ENCODE measurements at regions not wholly inside any gene's neighbourhood (a gene's known extent, or its start where the extent isn't known, plus 50 kb on each side); places are given as distances from the start of the nearest gene placed in this dataset.
"Not testable (repeated sequence)": the region's sequence is repeated elsewhere in the genome, so short reads cannot be mapped to it uniquely, and the experiment has no call there.

DNA sequence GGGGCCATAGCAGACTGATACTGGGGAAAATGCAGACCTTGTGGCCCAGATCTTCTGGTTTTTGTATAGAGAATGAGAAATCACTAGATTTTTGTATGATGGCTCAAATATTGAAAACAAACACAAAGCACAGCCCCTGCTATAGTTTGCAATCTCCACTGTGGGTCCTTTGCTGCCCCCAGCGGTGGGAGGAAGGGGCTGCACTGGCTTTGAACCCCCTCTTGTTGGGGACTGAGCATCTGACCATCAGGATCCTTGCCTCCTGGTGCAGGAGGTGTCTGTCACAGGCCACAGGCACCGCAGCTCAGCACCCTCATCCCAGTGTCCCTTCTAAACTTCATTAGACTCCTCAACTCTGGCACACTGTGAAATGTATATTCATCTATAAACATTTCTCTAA is 252.3 kb downstream of the BCL2L11 start:
- DNase-seq, result not testable (repeated sequence)

DNA sequence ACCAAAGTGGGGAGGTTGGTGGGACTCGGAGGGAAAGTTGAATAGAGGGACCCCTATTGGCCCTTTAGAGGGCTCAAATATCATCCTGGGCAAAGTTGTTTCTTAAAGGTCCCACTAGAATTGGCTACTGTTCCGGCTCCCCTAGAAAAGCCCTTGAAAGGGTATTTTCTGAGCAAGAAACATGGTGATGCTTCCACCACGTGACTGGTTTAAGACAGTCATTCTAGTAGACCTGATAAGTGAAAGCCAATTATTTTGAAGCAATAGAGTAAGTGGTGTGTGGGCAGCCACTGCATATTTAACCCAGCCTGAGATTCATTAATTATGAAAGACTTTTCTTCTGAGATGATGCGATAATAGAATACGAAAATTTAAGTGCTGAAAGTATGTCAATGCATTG is 253.3 kb downstream of the BCL2L11 start:
- not testable (repeated sequence) for DNase-seq

DNA sequence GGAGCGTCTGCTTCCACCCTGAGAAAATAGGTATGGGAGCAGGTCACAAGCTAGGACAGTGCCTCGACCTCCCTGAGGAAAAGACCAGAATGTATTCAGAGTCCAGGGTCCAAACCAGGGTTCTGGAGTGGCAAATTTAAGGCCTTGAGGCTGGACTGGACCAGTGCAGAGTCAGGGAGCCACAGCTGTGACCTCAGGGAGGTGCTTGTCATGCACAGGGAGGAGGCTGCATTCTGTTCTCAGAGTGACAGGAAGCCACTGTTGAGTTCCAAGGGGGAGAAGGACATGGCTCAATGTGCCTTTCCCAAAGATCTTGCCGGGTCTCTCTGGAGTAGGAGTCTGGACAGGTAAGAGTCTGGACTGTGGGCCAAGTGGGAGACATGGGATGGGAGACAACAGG is 254.0 kb downstream of the BCL2L11 start:
- DNase-seq, result not testable (repeated sequence)

DNA sequence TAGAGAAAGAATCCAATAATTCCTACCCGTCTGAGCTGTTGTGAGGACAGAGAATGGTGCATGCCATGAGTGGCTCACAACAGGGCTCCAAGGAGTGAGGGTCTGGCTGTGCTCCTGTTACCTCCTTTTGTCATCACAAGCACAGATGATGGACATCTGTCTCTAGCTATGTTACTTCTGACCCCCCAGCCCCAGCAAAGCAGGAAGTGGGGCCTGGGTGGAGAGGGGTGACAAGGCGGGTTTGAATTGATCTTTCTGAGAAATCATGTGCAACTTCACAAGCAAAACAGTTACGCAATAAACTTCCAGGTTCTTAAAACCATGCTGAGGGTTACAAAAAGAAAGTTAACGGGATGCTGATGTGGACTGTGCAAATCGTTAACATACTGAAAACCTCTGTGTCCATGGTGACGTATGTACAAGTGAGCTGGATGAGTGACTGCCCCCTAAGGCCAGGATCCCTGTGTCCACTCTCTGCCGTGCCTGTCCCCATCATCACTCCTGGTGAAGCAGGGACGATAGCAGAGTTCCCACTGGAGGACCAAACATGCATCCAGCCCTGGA is 254.7 kb downstream of the BCL2L11 start:
- DNase-seq, result not testable (repeated sequence)

DNA sequence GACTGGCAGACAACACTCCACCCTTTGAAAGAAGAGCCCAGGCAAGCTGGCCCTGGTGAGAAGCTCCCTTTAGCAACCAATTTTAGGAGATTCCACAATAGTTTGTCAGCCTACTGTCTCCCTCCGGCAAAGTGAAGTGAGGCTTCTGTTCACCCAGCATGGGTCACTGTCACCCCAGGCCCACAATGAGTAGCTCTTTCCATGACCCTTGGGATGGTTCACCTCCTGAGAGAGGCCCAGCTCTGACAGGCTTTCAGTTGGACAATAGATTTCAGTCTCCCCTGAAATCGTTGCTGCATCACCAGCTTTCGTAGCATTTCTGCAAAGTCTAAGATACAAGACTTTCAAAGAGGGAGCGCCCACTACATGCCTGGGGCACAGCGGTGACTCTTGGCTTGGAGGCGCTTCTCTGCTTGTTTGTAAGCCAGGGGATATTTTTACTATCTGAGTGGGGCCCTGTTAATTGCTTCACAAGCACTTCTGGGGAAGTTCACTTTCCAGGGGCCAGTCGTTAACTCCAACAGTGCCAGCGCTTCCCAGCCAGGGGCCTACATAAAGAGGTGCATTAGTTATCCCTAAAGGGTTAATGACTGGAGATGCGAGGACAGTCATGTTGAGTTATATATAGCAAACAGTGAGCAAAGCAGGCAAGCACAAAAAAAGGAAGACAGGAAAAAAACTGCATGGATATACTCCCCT is 255.7 kb downstream of the BCL2L11 start:
- DNase-seq, result not testable (repeated sequence)

DNA sequence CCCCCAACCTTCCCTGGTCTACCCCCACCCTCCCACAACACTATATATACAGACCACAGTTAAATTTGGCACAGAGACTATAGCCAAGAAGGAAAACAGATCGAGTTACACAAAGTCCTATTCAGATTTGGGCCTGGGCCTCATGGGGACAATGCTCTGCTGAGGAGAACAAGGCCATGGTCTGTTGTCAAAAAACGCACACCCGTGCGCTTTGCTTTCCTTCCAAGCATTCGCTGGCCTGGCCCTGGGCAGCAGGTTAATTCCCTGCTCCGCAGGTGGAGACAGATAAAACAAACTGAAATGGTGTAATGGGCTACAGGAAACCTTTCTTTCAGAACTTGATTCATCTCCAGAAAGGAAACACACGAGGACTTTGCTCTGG is 256.2 kb downstream of the BCL2L11 start:
- DNase-seq, result not testable (repeated sequence)

DNA sequence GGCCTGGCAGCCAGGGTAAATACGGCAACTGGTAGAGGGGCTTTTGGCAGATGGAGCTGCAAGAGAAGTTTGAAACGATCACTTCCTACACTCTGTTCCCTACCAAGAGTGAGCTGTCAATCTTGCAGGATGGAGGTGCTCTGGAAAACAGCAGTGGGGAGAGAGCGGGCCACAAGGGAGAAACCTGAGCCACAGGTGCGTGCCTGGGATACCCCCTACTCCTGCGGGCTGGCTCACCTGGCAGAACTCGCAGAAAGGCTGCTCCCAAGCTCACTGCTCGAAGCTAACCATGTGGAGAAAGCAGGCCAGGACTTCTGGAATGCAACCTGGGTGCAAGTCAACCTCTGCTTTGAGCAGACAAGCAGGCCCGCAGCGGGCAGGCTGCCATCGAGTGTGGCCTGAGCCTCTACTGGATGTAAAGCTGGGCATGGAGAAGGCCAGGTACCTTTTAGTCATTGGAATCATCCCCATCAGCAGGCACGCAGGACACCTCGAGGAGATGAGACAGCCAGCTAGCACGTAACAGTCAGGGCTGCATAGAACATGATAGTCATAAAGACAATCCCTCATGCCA is 256.8 kb downstream of the BCL2L11 start:
- not testable (repeated sequence) for DNase-seq

DNA sequence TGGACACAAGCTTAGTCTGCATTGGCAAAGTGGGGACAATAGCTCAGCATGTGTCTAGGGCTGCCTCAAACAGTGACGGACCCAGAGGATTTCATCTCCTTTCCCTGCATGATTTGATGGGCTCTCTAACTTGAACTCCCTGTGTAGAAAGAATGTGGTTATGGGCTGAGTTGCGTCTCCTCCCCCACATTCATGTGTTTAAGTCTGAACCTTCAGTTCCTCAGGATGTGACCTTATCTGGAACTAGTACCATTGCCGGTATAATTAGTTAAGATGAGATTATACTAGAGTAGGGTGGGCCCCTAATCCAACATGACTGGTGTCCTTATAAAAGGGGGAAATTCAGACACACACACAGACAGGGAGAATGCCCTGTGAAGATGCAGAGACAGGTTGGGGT is 257.6 kb downstream of the BCL2L11 start:
- DNase-seq, result not testable (repeated sequence)

DNA sequence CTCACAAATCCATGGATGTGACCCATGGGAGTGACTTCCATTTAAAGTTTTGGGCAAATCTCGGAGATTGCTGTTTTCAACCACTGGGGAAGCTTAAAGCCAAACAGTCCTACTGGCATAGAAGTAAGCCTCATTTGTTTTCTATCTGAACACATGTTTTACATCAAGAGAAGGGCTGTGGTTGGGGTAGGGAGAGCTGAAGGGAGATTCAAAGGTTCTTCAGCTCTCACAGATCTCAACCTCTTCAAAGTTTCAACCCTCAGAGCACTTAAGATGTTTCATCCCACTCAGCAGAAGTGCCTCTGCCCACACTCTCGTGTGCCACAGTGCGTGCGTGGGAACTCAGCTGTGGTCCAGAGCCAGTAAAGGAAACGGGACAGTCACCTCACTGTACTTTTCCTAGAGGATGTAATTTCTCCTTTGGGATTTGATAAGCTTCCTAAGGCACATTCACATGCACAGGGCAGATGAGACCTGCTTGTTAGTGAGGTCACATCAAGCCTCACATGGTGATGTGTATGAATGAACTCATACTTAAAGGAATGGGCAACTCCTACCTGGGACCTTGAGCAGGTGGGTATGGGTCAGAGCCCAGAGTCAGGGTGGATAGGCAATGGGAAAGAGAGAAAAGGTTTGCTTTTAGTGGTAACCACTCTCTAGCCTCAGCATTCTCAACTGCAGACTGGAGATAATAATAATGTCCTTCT is 260.2 kb downstream of the BCL2L11 start:
- DNase-seq, result not testable (repeated sequence)

DNA sequence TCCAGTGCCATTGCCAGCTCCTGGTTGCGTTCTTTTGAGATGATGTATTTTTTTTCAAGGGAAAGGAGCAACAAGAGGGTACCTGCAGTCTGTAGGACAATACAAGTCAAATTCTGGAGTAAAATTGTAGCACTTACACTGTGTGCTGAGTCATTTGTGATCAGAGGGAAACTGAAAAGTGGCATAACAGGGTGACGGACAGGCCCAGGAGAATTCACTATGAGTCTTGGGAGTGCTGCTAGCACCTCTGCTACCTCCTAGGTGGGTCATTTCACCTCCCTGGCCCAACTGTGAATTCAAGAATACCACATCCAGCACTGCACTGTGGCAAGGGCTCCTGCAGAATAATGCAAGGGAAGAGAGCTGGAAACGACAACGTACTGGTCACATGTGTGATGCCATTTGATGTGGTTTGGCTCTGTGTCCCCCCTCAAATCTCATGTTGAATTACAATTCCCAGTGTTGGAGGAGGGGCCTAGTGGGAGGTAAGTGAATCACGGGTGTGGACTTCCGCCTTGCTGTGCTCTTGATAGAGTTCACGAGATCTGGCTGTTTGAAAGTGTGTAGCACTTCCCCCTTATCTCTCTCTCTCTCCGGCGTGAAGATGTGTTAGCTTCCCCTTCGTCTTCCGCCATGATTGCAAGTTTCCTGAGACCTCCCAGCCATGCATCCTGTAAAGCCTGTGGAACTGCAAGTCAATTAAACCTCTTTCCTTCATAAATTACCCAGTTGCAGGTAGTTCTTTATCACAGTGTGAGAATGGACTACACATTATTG is 261.0 kb downstream of the BCL2L11 start:
- DNase-seq, result not testable (repeated sequence)

DNA sequence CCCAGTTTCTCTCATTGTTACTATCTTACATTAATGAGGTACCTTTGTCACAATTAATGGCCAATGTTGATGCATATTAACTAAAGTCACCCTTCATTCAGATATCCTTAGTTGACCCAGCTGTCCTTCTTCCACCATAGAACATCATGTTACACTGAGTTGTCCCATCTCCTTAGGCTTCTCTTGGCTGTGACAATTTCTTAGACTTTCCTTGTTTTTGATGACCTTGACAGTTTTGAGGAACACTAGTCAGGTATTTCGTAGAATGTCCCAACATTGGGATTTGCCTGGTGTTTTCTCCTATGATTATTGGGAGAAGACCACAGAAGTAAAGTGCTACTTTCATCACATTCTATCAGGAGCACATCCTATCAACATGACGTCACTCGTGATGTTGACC is 261.8 kb downstream of the BCL2L11 start:
- DNase-seq, result not testable (repeated sequence)

DNA sequence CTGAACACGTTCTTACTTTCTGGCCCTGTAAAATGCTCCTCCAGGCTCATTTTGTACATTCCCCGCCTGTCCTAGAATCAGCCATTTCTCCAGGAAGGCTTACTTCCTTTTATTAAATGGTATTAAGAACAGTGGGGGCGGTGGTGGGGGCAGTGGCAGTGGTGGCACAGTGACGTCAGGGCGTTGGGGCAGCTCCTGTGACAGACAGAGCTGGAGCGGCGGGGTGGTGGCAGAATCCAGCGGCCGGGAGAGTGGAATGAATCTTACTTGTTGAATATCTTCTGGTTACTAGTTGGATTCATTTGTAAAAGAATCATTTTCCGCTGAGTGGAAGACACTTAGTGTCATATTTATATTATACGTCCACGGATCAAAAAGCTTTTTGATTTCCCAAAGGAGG is 262.6 kb downstream of the BCL2L11 start:
- not testable (repeated sequence) for DNase-seq

DNA sequence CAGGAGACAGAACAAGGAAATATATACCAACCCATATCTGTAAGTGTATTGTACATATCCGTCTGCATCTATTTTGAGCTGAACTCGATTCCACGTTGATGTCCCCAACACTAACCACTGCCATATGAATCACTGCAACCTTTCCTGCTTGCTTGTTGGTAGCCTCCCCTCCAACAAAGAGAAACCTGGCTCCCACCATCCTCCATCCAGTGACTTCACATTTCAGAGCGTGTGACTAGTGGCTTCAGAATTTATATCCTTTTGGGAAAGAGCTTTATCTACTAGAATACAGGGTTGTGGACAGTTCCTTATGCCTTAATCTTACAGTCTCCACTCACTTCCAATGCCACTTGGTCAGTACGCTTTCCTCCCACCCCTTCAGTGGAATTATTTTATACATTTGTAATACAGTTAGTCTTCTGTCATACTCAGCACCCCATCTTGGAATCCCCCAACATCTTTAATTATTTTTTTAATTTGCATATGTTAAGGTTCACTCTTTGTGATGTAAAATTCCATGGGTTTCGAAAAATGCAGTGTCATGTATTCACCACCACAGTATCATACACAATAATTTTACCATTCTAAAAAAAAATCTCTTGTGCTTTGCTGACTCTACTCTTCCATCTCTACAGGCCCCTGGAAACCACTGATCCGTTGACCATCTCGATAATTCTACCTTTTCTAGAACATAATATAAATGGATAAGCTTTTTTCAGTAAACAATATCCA is 264.7 kb downstream of the BCL2L11 start:
- DNase-seq, result not testable (repeated sequence)

DNA sequence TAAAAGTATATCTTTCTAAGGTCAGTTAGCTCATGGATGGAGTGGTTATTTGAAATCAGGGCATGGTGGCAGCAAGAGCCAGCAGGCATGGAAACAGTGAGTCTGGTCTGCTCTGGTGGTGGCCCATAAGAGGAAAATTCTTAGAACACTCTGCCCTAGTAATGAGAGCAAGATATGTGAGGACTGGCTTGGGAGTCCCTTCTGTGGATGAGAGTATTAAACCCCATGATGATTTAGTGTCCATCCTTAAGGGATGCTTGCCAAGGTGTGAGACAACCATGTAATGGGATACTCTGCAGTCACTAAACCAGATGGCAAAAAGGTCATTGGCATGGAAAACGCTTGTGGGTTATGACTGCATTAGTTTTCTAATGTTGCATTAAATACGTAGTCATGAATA is 269.9 kb downstream of the BCL2L11 start:
- DNase-seq, result not testable (repeated sequence)

DNA sequence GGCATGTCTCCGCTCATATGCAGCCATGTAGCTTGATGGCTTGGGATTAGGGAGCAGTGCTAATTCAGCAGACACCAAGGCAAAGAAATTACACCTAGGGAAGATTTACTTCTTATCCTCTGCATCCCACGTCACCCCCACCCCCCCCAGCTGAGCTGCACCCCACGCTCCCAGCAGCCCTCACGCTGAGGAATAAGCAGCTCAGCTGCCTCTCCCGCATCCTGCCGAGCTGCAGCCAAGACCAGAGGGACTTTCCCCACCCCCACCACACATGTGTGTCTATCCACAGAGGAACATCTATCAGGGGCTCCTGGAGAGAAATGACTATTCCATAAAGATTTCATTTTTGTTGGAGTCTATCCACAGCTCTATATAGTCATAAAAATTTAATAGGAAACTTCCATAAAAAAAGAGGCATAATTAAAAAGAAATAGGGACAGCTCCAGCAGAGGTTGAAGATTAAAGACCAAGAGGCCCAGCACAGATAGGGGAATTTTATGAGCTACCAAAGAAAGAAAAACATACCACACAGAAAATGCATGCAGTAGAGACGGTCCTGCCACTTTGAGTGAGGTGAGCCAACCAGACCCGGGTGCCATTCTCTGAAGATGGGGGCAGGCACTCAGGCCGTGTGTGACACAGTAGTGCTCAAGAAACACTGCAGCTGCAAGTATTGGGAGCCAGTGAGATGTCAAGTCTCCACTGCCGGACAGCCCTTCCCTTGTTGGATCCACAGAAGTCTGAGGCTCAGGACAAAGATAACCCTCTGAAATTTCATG is 274.8 kb downstream of the BCL2L11 start:
- DNase-seq, result not testable (repeated sequence)

DNA sequence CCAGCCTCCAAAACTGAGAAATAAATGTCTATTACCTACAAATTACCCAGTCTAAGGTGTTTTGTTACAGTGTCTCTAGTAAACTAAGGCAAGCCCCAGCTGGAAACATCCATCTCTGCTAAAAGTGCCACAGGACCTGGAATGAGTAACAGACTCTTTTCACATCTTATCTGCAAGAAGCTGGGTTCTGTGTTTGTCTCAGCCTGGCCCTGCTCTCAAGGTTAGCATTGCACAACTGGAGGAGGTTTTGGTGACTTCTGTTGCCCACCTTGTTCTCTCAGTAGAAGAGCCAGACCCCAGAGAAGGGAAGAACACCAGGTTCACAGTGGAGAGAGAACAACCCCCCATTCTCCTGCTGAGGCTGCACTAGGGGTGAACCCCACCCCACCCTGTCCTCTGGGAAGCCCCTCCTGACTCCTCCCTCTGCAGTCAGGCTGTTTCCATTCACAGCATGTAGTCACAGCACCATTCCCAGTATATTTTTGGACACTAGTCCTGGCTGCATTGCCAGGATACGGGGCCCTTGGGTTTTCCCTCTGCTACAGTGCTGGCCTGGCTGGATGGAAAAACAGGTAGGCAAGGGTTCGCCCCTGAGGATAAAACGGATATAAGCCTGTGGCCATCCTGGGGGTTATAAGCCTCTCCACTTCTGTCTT is 280.0 kb downstream of the BCL2L11 start:
- DNase-seq, result not testable (repeated sequence)

DNA sequence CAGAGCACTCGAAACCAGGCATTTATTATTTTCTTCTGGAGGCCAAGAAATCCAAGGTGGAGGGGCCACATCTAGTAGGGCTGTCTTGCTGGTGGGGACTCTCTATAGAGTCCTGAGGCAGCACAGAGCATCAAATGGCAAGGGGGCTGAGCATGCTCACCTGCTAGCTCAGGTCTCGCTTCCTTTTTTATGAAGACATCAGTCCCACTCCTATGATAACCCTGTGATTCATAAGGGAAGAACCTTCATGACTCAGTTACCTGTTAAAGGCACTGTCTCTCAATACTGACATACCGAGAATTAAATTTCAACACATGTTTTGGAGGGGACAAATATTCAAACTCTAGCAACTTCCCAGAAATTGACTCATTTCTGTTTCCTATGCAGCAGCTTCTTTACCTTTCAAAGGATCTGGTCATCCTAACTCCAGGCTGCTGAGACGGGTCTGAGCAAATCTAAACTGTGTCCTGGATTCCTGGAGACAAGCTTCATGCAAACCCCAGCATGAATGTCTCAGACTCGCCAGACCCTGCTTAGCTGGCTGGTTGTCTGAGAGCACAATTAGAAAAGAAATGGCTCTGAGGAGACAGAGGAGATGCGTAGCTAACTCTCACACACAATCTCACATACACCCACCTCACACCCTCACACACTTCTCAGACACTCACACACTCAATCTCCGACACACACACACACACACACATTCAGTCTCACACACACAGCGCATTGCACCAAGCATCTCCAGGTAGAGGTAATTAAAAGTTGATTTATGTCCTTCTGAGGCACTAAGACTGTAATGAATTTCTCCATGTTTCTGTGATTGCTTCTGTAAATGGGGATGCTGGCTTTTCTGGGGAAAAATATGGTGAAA is 280.8 kb downstream of the BCL2L11 start:
- not testable (repeated sequence) for DNase-seq

DNA sequence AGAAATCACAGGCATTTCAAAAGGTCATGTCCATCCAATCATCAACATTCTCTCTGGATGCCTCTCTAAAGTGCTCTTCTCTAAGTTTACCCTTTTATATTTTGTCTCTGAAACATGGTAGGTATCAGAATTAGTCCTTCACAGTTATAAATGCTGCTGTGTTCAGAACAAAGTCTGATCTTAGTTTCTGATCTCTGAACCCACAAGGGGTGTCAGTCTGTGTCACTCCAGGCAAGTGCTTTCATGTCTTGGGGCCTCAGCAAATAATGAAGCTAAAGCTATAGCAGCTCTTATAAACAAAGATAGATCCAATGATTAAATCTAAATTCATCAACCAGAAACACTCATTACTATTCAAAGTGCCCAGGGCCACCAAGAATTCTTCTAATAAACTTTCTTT is 281.7 kb downstream of the BCL2L11 start:
- not testable (repeated sequence) for DNase-seq

DNA sequence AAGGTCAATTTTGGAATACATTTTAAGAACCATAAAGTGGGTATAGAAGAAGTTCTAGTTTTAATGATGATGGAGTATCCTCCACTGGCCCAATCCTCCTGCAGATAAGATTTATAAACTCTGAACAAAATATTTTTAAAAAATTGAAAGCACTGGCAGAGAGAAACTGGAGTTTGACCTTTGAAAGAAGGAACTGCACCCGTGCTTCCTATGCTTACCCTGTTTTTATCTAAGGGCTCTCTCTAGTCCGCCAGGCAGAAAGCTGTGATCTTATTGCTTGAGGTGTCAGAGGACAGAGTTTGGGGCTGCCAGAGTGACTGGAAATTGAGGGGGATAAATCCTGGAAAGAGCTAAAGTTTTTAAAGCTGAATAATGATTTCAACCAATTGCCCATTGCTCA is 282.6 kb downstream of the BCL2L11 start:
- not testable (repeated sequence) for DNase-seq

DNA sequence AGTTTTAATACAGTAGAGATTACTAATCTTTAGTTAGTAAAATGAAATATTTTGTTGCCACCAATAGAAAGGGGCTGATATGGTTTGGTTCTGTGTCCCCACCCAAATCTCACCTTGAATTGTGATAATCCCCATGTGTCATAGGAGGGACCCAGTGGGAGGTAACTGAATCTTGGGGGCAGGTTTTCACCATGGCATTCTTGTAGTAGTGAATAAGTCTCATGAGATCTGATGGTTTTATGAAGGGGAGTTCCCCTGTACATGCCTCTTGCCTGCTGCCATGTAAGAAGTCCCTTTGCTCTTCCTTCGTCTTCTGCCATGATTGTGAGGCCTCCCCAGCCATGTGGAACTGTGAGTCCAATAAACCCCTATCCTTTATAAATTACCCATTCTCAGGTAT is 285.9 kb downstream of the BCL2L11 start:
- DNase-seq, result not testable (repeated sequence)

All from NCI-H1105 treated with DMSO at 0.1 percent for 48 hours (cell line).